Panc1 (cell line): ENCODE measurements at regions not wholly inside any gene's neighbourhood (a gene's known extent, or its start where the extent isn't known, plus 50 kb on each side); places are given as distances from the start of the nearest gene placed in this dataset.

Source experiments
- POLR2AphosphoS5 ChIP-seq: IDR thresholded peaks from 2 replicates; pipeline ENCODE4 v1.6.1; 2012; ENCODE audit warnings: mild to moderate bottlenecking, low read depth, low read length, moderate library complexity
- TCF7L2 ChIP-seq: IDR thresholded peaks from 2 replicates; pipeline ENCODE4 v1.6.1; 2011; ENCODE audit warnings: mild to moderate bottlenecking, low read depth, low read length, inconsistent platforms
- TF ChIP-seq, protein P1 (sequence below): fragments of 450-650 bp; IDR thresholded peaks from 2 replicates; pipeline ENCODE4 v1.5.1; 2017; ENCODE audit warnings: mild to moderate bottlenecking
- TF ChIP-seq, protein P2 (sequence below), 2 experiments: IDR thresholded peaks; 2 replicates each; pipeline ENCODE4 v1.6.1; 2011 to 2012; ENCODE audit warnings: low read depth in 2 of 2, control low read depth in 1 of 2, low read length in 1 of 2, mild to moderate bottlenecking in 1 of 2, moderate library complexity in 1 of 2; ENCODE audit not compliant: insufficient read depth in 1 of 2

DNA sequence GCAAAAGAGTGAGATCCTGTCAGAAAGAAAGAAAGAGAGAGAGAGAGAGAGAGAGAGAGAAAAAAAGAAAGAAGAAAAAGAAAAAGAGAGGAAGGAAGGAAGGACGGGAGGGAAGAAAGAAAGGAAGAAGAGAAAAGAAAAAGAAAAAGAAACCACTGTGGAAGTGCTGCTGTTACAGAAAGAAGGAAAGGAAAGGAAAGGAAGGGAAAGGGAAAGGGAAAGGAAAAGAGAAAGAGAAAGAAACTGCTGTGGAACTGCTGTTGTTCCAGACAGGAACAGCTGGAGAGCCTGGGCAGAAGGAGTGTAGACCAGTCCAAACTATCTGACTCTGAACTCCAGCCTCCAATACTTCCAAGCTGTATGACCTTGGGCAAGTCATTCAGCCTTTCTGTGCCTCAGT, 220.7 kb upstream of the WWC1 start:
- TF ChIP-seq, protein P1, sequence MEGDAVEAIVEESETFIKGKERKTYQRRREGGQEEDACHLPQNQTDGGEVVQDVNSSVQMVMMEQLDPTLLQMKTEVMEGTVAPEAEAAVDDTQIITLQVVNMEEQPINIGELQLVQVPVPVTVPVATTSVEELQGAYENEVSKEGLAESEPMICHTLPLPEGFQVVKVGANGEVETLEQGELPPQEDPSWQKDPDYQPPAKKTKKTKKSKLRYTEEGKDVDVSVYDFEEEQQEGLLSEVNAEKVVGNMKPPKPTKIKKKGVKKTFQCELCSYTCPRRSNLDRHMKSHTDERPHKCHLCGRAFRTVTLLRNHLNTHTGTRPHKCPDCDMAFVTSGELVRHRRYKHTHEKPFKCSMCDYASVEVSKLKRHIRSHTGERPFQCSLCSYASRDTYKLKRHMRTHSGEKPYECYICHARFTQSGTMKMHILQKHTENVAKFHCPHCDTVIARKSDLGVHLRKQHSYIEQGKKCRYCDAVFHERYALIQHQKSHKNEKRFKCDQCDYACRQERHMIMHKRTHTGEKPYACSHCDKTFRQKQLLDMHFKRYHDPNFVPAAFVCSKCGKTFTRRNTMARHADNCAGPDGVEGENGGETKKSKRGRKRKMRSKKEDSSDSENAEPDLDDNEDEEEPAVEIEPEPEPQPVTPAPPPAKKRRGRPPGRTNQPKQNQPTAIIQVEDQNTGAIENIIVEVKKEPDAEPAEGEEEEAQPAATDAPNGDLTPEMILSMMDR: no peak
- TF ChIP-seq POLR2AphosphoS5 (no peak), TCF7L2 (no peak)
- TF ChIP-seq, protein P2, sequence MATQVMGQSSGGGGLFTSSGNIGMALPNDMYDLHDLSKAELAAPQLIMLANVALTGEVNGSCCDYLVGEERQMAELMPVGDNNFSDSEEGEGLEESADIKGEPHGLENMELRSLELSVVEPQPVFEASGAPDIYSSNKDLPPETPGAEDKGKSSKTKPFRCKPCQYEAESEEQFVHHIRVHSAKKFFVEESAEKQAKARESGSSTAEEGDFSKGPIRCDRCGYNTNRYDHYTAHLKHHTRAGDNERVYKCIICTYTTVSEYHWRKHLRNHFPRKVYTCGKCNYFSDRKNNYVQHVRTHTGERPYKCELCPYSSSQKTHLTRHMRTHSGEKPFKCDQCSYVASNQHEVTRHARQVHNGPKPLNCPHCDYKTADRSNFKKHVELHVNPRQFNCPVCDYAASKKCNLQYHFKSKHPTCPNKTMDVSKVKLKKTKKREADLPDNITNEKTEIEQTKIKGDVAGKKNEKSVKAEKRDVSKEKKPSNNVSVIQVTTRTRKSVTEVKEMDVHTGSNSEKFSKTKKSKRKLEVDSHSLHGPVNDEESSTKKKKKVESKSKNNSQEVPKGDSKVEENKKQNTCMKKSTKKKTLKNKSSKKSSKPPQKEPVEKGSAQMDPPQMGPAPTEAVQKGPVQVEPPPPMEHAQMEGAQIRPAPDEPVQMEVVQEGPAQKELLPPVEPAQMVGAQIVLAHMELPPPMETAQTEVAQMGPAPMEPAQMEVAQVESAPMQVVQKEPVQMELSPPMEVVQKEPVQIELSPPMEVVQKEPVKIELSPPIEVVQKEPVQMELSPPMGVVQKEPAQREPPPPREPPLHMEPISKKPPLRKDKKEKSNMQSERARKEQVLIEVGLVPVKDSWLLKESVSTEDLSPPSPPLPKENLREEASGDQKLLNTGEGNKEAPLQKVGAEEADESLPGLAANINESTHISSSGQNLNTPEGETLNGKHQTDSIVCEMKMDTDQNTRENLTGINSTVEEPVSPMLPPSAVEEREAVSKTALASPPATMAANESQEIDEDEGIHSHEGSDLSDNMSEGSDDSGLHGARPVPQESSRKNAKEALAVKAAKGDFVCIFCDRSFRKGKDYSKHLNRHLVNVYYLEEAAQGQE (IDR thresholded peaks at IDR 0.05; ENCODE audit: insufficient read depth in 1 of 2, low read depth in 2 of 2, low read length in 1 of 2): no peak
